Psoas muscle (tissue), 7 donors: ENCODE measurements at regions not wholly inside any gene's neighbourhood (a gene's known extent, or its start where the extent isn't known, plus 50 kb on each side); places are given as distances from the start of the nearest gene placed in this dataset.

Source experiments
- ATAC-seq, 4 donors: fragments of 200-7000 bp; cut with Tn5 transposase; one replicate each; pipeline ENCODE4 v1.9.1; 2020; ENCODE audit warnings: moderate library complexity in 3 of 4, mild to moderate bottlenecking in 2 of 4
- DNase-seq, 2 donors: peaks; one replicate each; pipeline ENCODE4 v3.0.0-alpha.2; 2020
- H3K27ac ChIP-seq: fragments of 200-600 bp; one replicate; pipeline ENCODE4 v1.8.0; 2022
- H3K27me3 ChIP-seq, 3 donors: fragments of 200-600 bp in 1 of 3; one replicate each; pipeline versions ENCODE4 v1.6.1 to v1.8.0; 2013 to 2022; ENCODE audit warnings: low read length in 2 of 3, mild to moderate bottlenecking in 2 of 3, moderate library complexity in 1 of 3; ENCODE audit not compliant: insufficient read depth in 3 of 3
- H3K36me3 ChIP-seq, 2 donors: fragments of 200-600 bp in 1 of 2; one replicate each; pipeline versions ENCODE4 v1.6.1 to v1.8.0; 2013 to 2022; ENCODE audit warnings: low read depth in 1 of 2, mild to moderate bottlenecking in 1 of 2, moderate library complexity in 1 of 2; ENCODE audit not compliant: insufficient read depth in 1 of 2
- H3K4me1 ChIP-seq: fragments of 200-600 bp; one replicate; pipeline ENCODE4 v1.8.0; 2022
- H3K4me3 ChIP-seq: fragments of 200-600 bp; one replicate; pipeline ENCODE4 v1.8.0; 2022; ENCODE audit warnings: mild to moderate bottlenecking
- H3K9me3 ChIP-seq: fragments of 200-600 bp; one replicate; pipeline ENCODE4 v1.8.0; 2022
- CTCF ChIP-seq: fragments of 200-600 bp; IDR thresholded peaks from one replicate; pipeline ENCODE4 v1.8.0; 2022; ENCODE audit warnings: antibody characterized with exemption
- WGBS, 3 donors: extraction: QIAGEN DNeasy Blood & Tissue Kit; methylation state at CpG; one replicate each; pipeline versions ENCODE4 v1.1.6 to v1.1.7; 2013; 5-methylcytosine and 5-hydroxymethylcytosine counted together
- intact Hi-C, 2 donors: fragments of 100-400 bp; cut with DNase I; formaldehyde crosslinking; loops; one replicate each; pipeline versions ENCODE4 v1.11.0 to v1.14.2; 2022
- donor health status: healthy with polysubstance abuse.
- donor health status: DM: no; HTN: no; CAD: no; lungs with moderate emphysema.
- donor health status: Bipolar disorder and iron deficiency.
- donor health status: healthy.
- donor health status: DM: yes; HTN: yes; CAD: no.
- donor health status: DM: no; HTN: no; CAD: no.
- donor health status: DM: yes; HTN: yes; CAD: no.

GRCh38 chr16:86289907-86290306 lies 220.4 kb upstream of the FOXF1 start:
- no peaks in the 10 kb centered on the region for H3K9me3 ChIP-seq
- ATAC-seq (no peak), DNase-seq (no peak)
- H3K36me3 ChIP-seq: no peaks in the 10 kb centered on the region
- peaks cover 2 to 88% (median 28%) of the 10 kb centered on the region in 3 donors for H3K27me3 ChIP-seq
- TF ChIP-seq CTCF: no peak
- no peaks in the 10 kb centered on the region for H3K4me1 ChIP-seq
- intact Hi-C loops: no loop called here
- H3K4me3 ChIP-seq: no peak overlapping the region
- no peak overlapping the region for H3K27ac ChIP-seq
- 33 to 39% (median 36%) methylated on average over 2 of the region's 2 CpGs for WGBS, 3 donors

GRCh38 chr16:86291491-86291890 lies 218.8 kb upstream of the FOXF1 start:
- Histone ChIP-seq H3K4me3 (no peak overlapping the region), H3K9me3 (no peaks in the 10 kb centered on the region), H3K36me3 (no peaks in the 10 kb centered on the region), H3K27ac (no peak overlapping the region), H3K27me3 (peaks cover 2 to 87% (median 31%) of the 10 kb centered on the region in 3 donors), H3K4me1 (no peaks in the 10 kb centered on the region)
- WGBS, 3 donors: 40 to 58% (median 54%) methylated on average over 7 of the region's 7 CpGs
- intact Hi-C loops: no loop called here
- no peak for TF ChIP-seq CTCF
- ATAC-seq (no peak), DNase-seq (no peak)

GRCh38 chr16:86292171-86292775 lies 218.1 kb upstream of the FOXF1 start:
- ATAC-seq (no peak), DNase-seq (no peak)
- Histone ChIP-seq H3K27me3 (peaks cover 2 to 87% (median 25%) of the 10 kb centered on the region in 3 donors), H3K27ac (no peak overlapping the region), H3K4me3 (no peak overlapping the region), H3K36me3 (no peaks in the 10 kb centered on the region), H3K9me3 (no peaks in the 10 kb centered on the region), H3K4me1 (no peaks in the 10 kb centered on the region)
- intact Hi-C loops: no loop called here
- no peak for TF ChIP-seq CTCF
- 23 to 37% (median 26%) methylated on average over 16 of the region's 16 CpGs for WGBS, 3 donors

GRCh38 chr16:86292942-86293341 lies 217.4 kb upstream of the FOXF1 start:
- Histone ChIP-seq H3K9me3 (no peaks in the 10 kb centered on the region), H3K4me3 (no peak overlapping the region), H3K4me1 (no peaks in the 10 kb centered on the region), H3K27ac (no peak overlapping the region), H3K36me3 (no peaks in the 10 kb centered on the region), H3K27me3 (peaks cover 2 to 89% (median 25%) of the 10 kb centered on the region in 3 donors)
- WGBS, 3 donors: 67 to 75% (median 68%) methylated on average over 8 of the region's 8 CpGs
- TF ChIP-seq CTCF: no peak
- ATAC-seq (no peak), DNase-seq (no peak)
- intact Hi-C loops: no loop called here

DNA sequence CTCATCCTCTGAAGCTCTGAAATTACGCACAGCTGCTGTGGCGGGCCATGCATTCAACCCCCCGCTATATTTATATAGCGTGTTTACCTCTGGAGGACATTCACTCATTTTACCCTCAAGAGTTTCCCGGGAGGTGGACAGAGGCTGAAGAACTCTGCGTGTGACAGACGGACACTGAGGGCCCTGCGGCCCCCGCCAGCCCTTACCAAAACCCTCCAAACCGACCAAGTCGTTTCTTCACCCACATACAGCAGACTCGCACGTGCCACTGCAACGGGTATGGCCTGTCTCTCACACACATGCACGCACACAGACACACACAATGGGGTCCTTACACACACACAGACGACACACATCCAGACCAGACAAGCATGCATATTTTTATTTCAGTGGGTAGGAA lies 216.4 kb upstream of the FOXF1 start:
- no peak for TF ChIP-seq CTCF
- no peaks in the 10 kb centered on the region for H3K9me3 ChIP-seq
- no peak overlapping the region for H3K4me3 ChIP-seq
- peaks cover 2 to 89% (median 27%) of the 10 kb centered on the region in 3 donors for H3K27me3 ChIP-seq
- H3K36me3 ChIP-seq: no peaks in the 10 kb centered on the region
- no peak for ATAC-seq
- no peak overlapping the region for H3K27ac ChIP-seq
- 59 to 69% (median 64%) methylated on average over 16 of the region's 16 CpGs for WGBS, 3 donors
- intact Hi-C loops: no loop called here
- no peak for DNase-seq
- no peaks in the 10 kb centered on the region for H3K4me1 ChIP-seq
